ENCODE measurements at regions not wholly inside any gene's neighbourhood (a gene's known extent, or its start where the extent isn't known, plus 50 kb on each side); places are given as distances from the start of the nearest gene placed in this dataset.

DNA sequence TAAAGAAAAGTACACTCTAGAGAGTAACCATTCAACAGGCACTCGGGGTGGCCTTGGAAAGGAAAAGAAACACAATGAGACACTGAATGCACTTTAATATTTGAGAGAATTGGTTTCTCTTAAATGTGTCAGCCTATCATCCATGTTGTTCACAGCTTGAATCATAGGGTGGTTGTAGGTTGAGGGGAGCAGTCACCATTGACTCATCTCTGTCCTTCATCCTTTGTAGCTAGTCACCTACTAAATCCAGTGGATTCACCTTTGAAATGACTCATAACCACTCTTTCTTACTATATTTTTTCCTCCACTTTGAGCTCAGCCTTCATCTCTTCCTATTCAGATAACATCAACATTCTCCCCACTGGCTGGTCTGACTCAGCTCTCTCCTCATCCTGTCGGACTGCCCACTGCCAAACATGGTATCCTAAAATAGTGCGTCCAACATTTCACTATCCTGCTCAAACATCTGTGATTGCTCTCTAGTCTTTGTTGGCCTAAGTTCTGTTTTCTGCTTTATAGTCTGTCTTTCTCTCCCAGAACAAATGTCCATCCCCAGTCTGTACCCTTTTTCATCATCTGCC lies 182.7 kb upstream of the GADL1 start (continued):
- TF ChIP-seq, protein P1, sequence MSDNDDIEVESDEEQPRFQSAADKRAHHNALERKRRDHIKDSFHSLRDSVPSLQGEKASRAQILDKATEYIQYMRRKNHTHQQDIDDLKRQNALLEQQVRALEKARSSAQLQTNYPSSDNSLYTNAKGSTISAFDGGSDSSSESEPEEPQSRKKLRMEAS (IDR thresholded peaks at IDR 0.05) = peak; percentile 52; the same call in 1 of the 2 replicates
- TF ChIP-seq ZFX (IDR thresholded peaks at IDR 0.05) (no peak), SRF (IDR thresholded peaks at IDR 0.05; ENCODE audit: low read depth) (peak; percentile 98)

DNA sequence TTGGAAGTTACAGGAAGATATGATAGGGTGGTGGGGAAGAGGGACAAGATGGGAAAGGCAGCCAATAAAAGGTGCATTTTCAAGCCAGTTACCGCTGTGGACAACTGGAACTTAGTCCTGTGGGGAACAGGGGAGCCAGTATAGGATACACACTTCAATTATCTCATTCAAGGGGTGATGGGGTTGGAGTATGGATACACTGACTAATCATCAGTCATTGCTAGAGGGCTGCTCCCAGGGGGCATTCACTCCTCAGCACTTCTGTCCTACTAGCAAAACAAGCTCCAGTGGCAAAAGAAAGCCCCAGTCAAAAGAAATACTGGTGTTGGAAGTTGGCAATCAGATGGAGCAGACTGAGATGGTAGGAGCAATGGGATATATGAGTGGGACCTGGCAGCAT lies 183.4 kb upstream of the GADL1 start:
- peaks cover 3 to 40% of the 10 kb centered on the region in 2 experiments; a peak in 2 of 4 replicates for H3K4me1 ChIP-seq (ENCODE audit: control insufficient read depth in 1 of 2, insufficient read depth in 2 of 2, low read length in 2 of 2)
- CTCF ChIA-PET = no interaction called here
- POLR2A ChIA-PET = no interaction called here
- no peaks in the 10 kb centered on the region for H3K9me2 ChIP-seq (ENCODE audit: insufficient read depth)
- peak overlapping the region; percentile 29 for H2AFZ ChIP-seq (ENCODE audit: low read depth, low read length, poor library complexity, severe bottlenecking)
- no peak overlapping the region for H3K9ac ChIP-seq (ENCODE audit: low read length)
- H3K4me3 ChIP-seq (replicated peaks in 1 of 2; ENCODE audit: low read depth in 1 of 2, low read length in 2 of 2) = no peak overlapping the region
- ATAC-seq (peak; percentile 8; the same call in 1 of the 2 replicates), DNase-seq (ENCODE audit: low read depth, low spot score) (no peak)
- H3K9me3 ChIP-seq (ENCODE audit: control insufficient read depth in 1 of 2, insufficient read depth in 1 of 2, low read depth in 1 of 2, low read length in 2 of 2) = no peaks in the 10 kb centered on the region
- peak overlapping the region; percentile 69 for H3K4me2 ChIP-seq (ENCODE audit: low read length)
- no peaks in the 10 kb centered on the region for H3K79me2 ChIP-seq (ENCODE audit: insufficient read depth, low read length)
- RAD21 ChIA-PET (ENCODE audit: low non-redundant PET in 1 of 2, low total read pairs in 2 of 2, uncharacterized antibody in 2 of 2, unreplicated experiment in 2 of 2) = no interaction called here
- no peaks in the 10 kb centered on the region for H4K20me1 ChIP-seq (ENCODE audit: insufficient read depth)
- intact Hi-C loops (cut with micrococcal nuclease) = no loop called here
- no TSS peak for BruUV-seq (replicated peaks)
- no peak for TF ChIP-seq ZFX (IDR thresholded peaks at IDR 0.05)
- TF ChIP-seq SP1 (IDR thresholded peaks at IDR 0.05; ENCODE audit: low read depth) = no peak
- no peak for TF ChIP-seq EZH2 (IDR thresholded peaks at IDR 0.05)
- TF ChIP-seq POLR2AphosphoS5 (IDR thresholded peaks at IDR 0.05; ENCODE audit: low read depth, low read length) = no peak
- no peak for TF ChIP-seq YY1 (IDR thresholded peaks at IDR 0.05; ENCODE audit: extremely low read depth, insufficient replicate concordance, low read depth, low read length)
- no peaks in the 10 kb centered on the region for H3K36me3 ChIP-seq (ENCODE audit: control insufficient read depth in 1 of 2, insufficient read depth in 2 of 2, low read length in 2 of 2)
- no peaks in the 10 kb centered on the region for H3K27me3 ChIP-seq (ENCODE audit: insufficient read depth, low read length)
- no peak overlapping the region for H3K27ac ChIP-seq (ENCODE audit: low read depth, low read length)

DNA sequence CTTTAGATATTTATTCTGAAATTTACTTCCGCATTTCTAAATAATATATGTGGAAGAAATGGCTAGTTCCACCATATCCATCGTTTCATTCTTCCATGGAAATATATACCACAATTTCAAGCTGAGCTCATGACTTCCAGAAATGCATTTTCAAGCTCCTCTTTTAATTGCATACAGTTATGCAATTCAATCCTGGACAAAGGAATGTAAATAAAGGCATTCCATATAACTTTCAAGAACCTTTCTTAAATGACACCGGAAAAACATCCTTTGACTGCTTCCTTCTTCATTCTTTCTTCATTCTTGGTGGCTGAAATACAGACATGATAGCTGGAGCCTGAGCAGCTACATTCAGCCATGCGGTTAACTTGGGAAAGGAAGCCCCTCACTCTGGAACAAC lies 185.2 kb upstream of the GADL1 start:
- H3K4me3 ChIP-seq (replicated peaks in 1 of 2; ENCODE audit: low read depth in 1 of 2, low read length in 2 of 2) = no peak overlapping the region
- peaks cover 3 to 28% of the 10 kb centered on the region in 2 experiments; a peak in 2 of 4 replicates for H3K4me1 ChIP-seq (ENCODE audit: control insufficient read depth in 1 of 2, insufficient read depth in 2 of 2, low read length in 2 of 2)
- no peaks in the 10 kb centered on the region for H4K20me1 ChIP-seq (ENCODE audit: insufficient read depth)
- H3K4me2 ChIP-seq (ENCODE audit: low read length) = no peak overlapping the region
- no peak overlapping the region for H3K27ac ChIP-seq (ENCODE audit: low read depth, low read length)
- CTCF ChIA-PET = no interaction called here
- ATAC-seq (no peak), DNase-seq (ENCODE audit: low read depth, low spot score) (no peak)
- no peak for TF ChIP-seq SP1 (IDR thresholded peaks at IDR 0.05; ENCODE audit: low read depth)
- TF ChIP-seq SIN3A (IDR thresholded peaks at IDR 0.05; ENCODE audit: low read depth) = no peak
- TF ChIP-seq SRF (IDR thresholded peaks at IDR 0.05; ENCODE audit: low read depth) = no peak
- no peak for TF ChIP-seq POLR2AphosphoS5 (IDR thresholded peaks at IDR 0.05; ENCODE audit: low read depth, low read length)
- TF ChIP-seq CEBPB (IDR thresholded peaks at IDR 0.05; ENCODE audit: low read depth) = no peak
- no peaks in the 10 kb centered on the region for H3K36me3 ChIP-seq (ENCODE audit: control insufficient read depth in 1 of 2, insufficient read depth in 2 of 2, low read length in 2 of 2)
- no peaks in the 10 kb centered on the region for H3K9me2 ChIP-seq (ENCODE audit: insufficient read depth)
- H3K9me3 ChIP-seq (ENCODE audit: control insufficient read depth in 1 of 2, insufficient read depth in 1 of 2, low read depth in 1 of 2, low read length in 2 of 2) = no peaks in the 10 kb centered on the region
- POLR2A ChIA-PET = no interaction called here
- no TSS peak for BruUV-seq (replicated peaks)
- no peaks in the 10 kb centered on the region for H3K27me3 ChIP-seq (ENCODE audit: insufficient read depth, low read length)
- H3K79me2 ChIP-seq (ENCODE audit: insufficient read depth, low read length) = no peaks in the 10 kb centered on the region
- no peak overlapping the region for H2AFZ ChIP-seq (ENCODE audit: low read depth, low read length, poor library complexity, severe bottlenecking)
- intact Hi-C loops (cut with micrococcal nuclease) = no loop called here
- RAD21 ChIA-PET (ENCODE audit: low non-redundant PET in 1 of 2, low total read pairs in 2 of 2, uncharacterized antibody in 2 of 2, unreplicated experiment in 2 of 2) = no interaction called here
- H3K9ac ChIP-seq (ENCODE audit: low read length) = no peak overlapping the region

Data from HCT116 (cell line).